ENCODE measurements at regions not wholly inside any gene's neighbourhood (a gene's known extent, or its start where the extent isn't known, plus 50 kb on each side); places are given as distances from the start of the nearest gene placed in this dataset.

DNA sequence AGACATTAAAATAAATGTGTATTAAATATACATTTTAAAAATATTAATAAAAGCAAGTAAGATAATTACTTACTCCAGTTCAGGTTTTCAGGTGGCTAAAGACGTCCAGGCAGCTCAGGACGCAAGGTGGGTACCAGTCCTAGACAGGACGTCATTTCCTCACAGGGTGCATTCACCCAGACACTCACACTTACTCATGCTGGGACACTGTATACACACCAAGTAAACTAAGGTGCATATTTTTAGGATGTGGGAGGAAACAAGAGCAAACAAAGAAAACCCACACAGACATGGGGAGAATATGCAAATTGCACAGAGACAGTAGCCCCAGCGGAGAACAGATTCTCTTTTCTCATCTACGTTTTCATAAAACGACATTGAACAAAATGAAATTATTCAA, 457.9 kb downstream of the BRINP3 start:
- DNase-seq = no peak
- TF ChIP-seq, protein P1, sequence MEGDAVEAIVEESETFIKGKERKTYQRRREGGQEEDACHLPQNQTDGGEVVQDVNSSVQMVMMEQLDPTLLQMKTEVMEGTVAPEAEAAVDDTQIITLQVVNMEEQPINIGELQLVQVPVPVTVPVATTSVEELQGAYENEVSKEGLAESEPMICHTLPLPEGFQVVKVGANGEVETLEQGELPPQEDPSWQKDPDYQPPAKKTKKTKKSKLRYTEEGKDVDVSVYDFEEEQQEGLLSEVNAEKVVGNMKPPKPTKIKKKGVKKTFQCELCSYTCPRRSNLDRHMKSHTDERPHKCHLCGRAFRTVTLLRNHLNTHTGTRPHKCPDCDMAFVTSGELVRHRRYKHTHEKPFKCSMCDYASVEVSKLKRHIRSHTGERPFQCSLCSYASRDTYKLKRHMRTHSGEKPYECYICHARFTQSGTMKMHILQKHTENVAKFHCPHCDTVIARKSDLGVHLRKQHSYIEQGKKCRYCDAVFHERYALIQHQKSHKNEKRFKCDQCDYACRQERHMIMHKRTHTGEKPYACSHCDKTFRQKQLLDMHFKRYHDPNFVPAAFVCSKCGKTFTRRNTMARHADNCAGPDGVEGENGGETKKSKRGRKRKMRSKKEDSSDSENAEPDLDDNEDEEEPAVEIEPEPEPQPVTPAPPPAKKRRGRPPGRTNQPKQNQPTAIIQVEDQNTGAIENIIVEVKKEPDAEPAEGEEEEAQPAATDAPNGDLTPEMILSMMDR (IDR thresholded peaks at IDR 0.05) = no peak
- TF ChIP-seq POLR2A (IDR thresholded peaks at IDR 0.05) = no peak
- no peaks in the 10 kb centered on the region for H3K36me3 ChIP-seq
- peaks cover 0 to 4% (median 0%) of the 10 kb centered on the region in 3 donors for H3K9me3 ChIP-seq
- WGBS, 2 donors = 78 to 87% methylated on average over 6 of the region's 6 CpGs
- no peaks in the 10 kb centered on the region for H3K4me1 ChIP-seq
- intact Hi-C loops (cut with DNase I) = no loop called here
- no peaks in the 10 kb centered on the region for H3K27me3 ChIP-seq
- no peak overlapping the region for H3K4me3 ChIP-seq
- H3K27ac ChIP-seq = no peak overlapping the region

DNA sequence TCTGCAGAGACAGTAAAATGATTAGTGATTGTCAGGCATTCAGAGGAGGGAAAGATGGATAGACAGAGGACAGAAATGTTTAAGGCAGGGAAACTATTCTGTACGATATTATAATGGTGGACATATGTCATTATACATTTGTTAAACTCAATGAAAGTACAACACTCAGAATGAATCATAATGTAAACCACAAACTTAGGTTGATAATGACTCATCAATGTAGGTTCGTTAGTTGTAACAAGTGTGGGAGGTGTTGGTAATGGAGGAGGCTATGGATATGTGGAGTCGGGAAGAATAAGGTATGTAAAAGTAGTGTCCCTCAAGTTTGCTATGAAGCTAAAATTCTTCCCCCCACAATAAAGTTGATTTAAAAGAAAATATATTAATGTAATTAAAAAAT, 455.0 kb downstream of the BRINP3 start:
- Histone ChIP-seq H3K36me3 (no peaks in the 10 kb centered on the region), H3K27me3 (no peaks in the 10 kb centered on the region), H3K9me3 (peaks cover 0 to 4% (median 0%) of the 10 kb centered on the region in 3 donors), H3K4me1 (no peaks in the 10 kb centered on the region), H3K27ac (no peak overlapping the region), H3K4me3 (no peak overlapping the region)
- no peak for DNase-seq
- 38 to 56% methylated on average over 3 of the region's 3 CpGs for WGBS, 2 donors
- intact Hi-C loops (cut with DNase I) = no loop called here
- TF ChIP-seq POLR2A (IDR thresholded peaks at IDR 0.05) = no peak
- TF ChIP-seq, protein P1 (IDR thresholded peaks at IDR 0.05) = no peak

DNA sequence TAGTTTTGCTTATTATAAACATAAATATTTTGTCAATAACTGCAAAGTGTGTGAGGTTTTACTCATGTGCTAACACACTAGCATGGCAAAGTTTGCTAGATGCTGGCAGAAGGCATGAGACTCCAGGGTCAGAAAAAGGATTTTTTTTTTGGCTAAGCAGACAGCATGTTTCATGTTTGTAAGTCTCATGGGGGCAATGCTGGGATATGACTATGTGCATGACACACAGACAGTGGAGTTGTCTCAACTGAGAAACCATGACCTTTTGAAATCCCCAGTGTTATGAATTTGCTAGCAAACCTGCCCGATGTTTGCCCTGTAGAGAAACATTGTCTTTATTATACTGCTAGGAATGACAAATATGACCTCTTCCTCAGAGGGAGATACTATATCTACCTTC, 448.2 kb downstream of the BRINP3 start:
- H3K27ac ChIP-seq = no peak overlapping the region

DNA sequence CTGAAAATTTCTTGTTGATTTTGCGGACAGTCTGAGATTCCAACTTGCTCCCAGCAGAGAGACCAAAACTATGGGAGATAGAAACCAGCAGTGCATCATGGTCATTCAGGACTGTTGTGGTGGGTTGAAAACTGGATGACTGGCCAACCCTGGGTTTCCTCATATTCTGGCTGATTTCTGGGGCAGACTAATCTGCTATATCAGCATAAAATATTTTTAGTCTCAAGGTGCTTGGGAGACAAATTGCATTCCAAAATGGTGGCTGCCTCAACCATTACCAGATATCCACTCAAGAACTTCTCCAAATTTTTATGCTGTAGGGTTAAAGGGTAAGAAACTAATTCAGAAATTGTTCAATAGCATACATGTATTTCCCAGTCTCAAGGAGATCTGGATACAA, 434.0 kb downstream of the BRINP3 start:
- DNase-seq = no peak
- no peak overlapping the region for H3K4me3 ChIP-seq
- H3K4me1 ChIP-seq = no peaks in the 10 kb centered on the region
- intact Hi-C loops (cut with DNase I) = no loop called here
- no peak overlapping the region for H3K27ac ChIP-seq
- H3K36me3 ChIP-seq = no peaks in the 10 kb centered on the region
- 93 to 100% methylated on average over 1 of the region's 1 CpG for WGBS, 2 donors
- H3K27me3 ChIP-seq = no peaks in the 10 kb centered on the region
- H3K9me3 ChIP-seq = no peaks in the 10 kb centered on the region
- TF ChIP-seq, protein P1 (IDR thresholded peaks at IDR 0.05) = no peak
- no peak for TF ChIP-seq POLR2A (IDR thresholded peaks at IDR 0.05)

More for the DNA sequence above, 448.2 kb downstream of the BRINP3 start:
- Histone ChIP-seq H3K36me3 (no peaks in the 10 kb centered on the region), H3K4me1 (no peaks in the 10 kb centered on the region), H3K27me3 (no peaks in the 10 kb centered on the region), H3K4me3 (no peak overlapping the region), H3K9me3 (no peaks in the 10 kb centered on the region)
- TF ChIP-seq, protein P1 (IDR thresholded peaks at IDR 0.05) = no peak
- no peak for DNase-seq
- intact Hi-C loops (cut with DNase I) = no loop called here
- WGBS, 2 donors = 67 to 73% methylated on average over 1 of the region's 1 CpG

DNA sequence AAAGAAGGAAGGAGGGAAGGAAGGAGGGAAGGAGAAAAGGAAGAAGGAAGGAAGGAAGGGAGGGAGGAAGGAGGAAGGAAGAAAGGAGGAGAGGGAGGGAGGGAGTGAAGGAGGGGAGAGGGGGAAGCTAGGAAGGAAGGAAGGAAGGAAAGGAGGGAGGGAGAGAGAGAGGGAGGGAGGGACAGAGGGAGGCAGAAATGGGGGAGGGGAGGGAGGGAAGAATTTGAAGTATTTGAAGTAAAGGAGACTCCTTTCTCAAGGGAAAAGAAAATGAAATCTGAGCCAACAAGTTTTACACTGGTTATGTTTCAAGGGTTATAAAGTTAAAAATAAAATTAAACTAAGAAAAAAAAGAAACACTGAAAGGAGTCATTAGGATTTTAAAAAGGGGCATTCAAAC, 431.4 kb downstream of the BRINP3 start:
- Histone ChIP-seq H3K27me3 (no peaks in the 10 kb centered on the region), H3K27ac (no peak overlapping the region), H3K4me1 (no peaks in the 10 kb centered on the region), H3K36me3 (no peaks in the 10 kb centered on the region), H3K4me3 (no peak overlapping the region), H3K9me3 (no peaks in the 10 kb centered on the region)
- no peak for DNase-seq
- TF ChIP-seq, protein P1 (IDR thresholded peaks at IDR 0.05) = no peak
- TF ChIP-seq POLR2A (IDR thresholded peaks at IDR 0.05) = no peak
- intact Hi-C loops (cut with DNase I) = no loop called here

Small RNA genes lying in the stretch of these regions (small RNA-seq; reads per million reads assigned to genes)
- 0 reads per million in 4 donors for gene AL136372.1
- 0 reads per million in 4 donors for gene AL357559.1
- 0 reads per million in 4 donors for gene AL391813.1
- gene RNA5SP73 = 0 to 0.60 (median 0.31) reads per million in 4 donors

All from esophagus squamous epithelium (tissue), 5 donors.